ENCODE measurements at regions not wholly inside any gene's neighbourhood (a gene's known extent, or its start where the extent isn't known, plus 50 kb on each side); places are given as distances from the start of the nearest gene placed in this dataset.

GRCh38 chr15:59838900-59839299 lies 149.8 kb upstream of the BNIP2 start:
- Histone ChIP-seq H3K27ac (no peak overlapping the region), H3K4me3 (no peak overlapping the region)

GRCh38 chr15:59835776-59836175 lies 146.7 kb upstream of the BNIP2 start:
- no peak overlapping the region for H3K4me3 ChIP-seq
- H3K27ac ChIP-seq = no peak overlapping the region

GRCh38 chr15:59834528-59834927 lies 145.4 kb upstream of the BNIP2 start:
- Histone ChIP-seq H3K27ac (no peak overlapping the region), H3K4me3 (no peak overlapping the region)

- no peak overlapping the region for H3K4me3 ChIP-seq
- no peak overlapping the region for H3K27ac ChIP-seq
These were observed 144.2 kb upstream of the BNIP2 start for GRCh38 chr15:59833366-59833765.

GRCh38 chr15:59830873-59831272 lies 141.8 kb upstream of the BNIP2 start:
- H3K4me3 ChIP-seq = no peak overlapping the region
- H3K27ac ChIP-seq = no peak overlapping the region

GRCh38 chr15:59830098-59830497 lies 141.0 kb upstream of the BNIP2 start:
- Histone ChIP-seq H3K27ac (no peak overlapping the region), H3K4me3 (no peak overlapping the region)

- no peak overlapping the region for H3K4me3 ChIP-seq
- no peak overlapping the region for H3K27ac ChIP-seq
These were observed 139.7 kb upstream of the BNIP2 start for GRCh38 chr15:59828861-59829260.

- Histone ChIP-seq H3K4me3 (no peak overlapping the region), H3K27ac (no peak overlapping the region)
These were observed 139.1 kb upstream of the BNIP2 start for GRCh38 chr15:59828263-59828662.

GRCh38 chr15:59825901-59826300 lies 136.8 kb upstream of the BNIP2 start:
- H3K4me3 ChIP-seq = no peak overlapping the region
- no peak overlapping the region for H3K27ac ChIP-seq

GRCh38 chr15:59821286-59821685 lies 132.2 kb upstream of the BNIP2 start:
- Histone ChIP-seq H3K4me3 (no peak overlapping the region), H3K27ac (no peak overlapping the region)

GRCh38 chr15:59819092-59819491 lies 130.0 kb upstream of the BNIP2 start:
- H3K27ac ChIP-seq = no peak overlapping the region
- H3K4me3 ChIP-seq = no peak overlapping the region

GRCh38 chr15:59818336-59818735 lies 129.2 kb upstream of the BNIP2 start:
- no peak overlapping the region for H3K4me3 ChIP-seq

GRCh38 chr15:59817834-59818233 lies 128.7 kb upstream of the BNIP2 start:
- H3K27ac ChIP-seq = no peak overlapping the region
- no peak overlapping the region for H3K4me3 ChIP-seq

More at GRCh38 chr15:59818336-59818735, 129.2 kb upstream of the BNIP2 start:
- no peak overlapping the region for H3K27ac ChIP-seq

GRCh38 chr15:59817053-59817452 lies 127.9 kb upstream of the BNIP2 start:
- Histone ChIP-seq H3K27ac (no peak overlapping the region), H3K4me3 (no peak overlapping the region)

- Histone ChIP-seq H3K27ac (no peak overlapping the region), H3K4me3 (no peak overlapping the region)
These were observed 125.3 kb upstream of the BNIP2 start for GRCh38 chr15:59814409-59814808.

GRCh38 chr15:59812889-59813288 lies 123.8 kb upstream of the BNIP2 start:
- Histone ChIP-seq H3K27ac (no peak overlapping the region), H3K4me3 (no peak overlapping the region)

GRCh38 chr15:59812250-59812870 lies 123.2 kb upstream of the BNIP2 start:
- Histone ChIP-seq H3K27ac (no peak overlapping the region), H3K4me3 (no peak overlapping the region)

- Histone ChIP-seq H3K27ac (peak overlapping the region in 4 of 21 experiments; percentile 9 to 72 (median 63)), H3K4me3 (peak overlapping the region in 3 of 7 experiments; percentile 12 to 31 (median 24))
These were observed 114.3 kb upstream of the BNIP2 start for GRCh38 chr15:59803293-59803966.

GRCh38 chr15:59801649-59802048 lies 112.5 kb upstream of the BNIP2 start:
- Histone ChIP-seq H3K4me3 (no peak overlapping the region), H3K27ac (no peak overlapping the region)

GRCh38 chr15:59798605-59798917 lies 109.4 kb upstream of the BNIP2 start:
- Histone ChIP-seq H3K4me3 (no peak overlapping the region), H3K27ac (peak overlapping the region in 2 of 21 experiments; percentile 22 to 32)

GRCh38 chr15:59797756-59798604 lies 108.9 kb upstream of the BNIP2 start:
- Histone ChIP-seq H3K4me3 (no peak overlapping the region), H3K27ac (peak overlapping the region in 2 of 21 experiments; percentile 22 to 32)
